HEK293T (cell line): ENCODE measurements at regions not wholly inside any gene's neighbourhood (a gene's known extent, or its start where the extent isn't known, plus 50 kb on each side); places are given as distances from the start of the nearest gene placed in this dataset.

ENCODE experiments used
- ARNT ChIP-seq: fragments of 450-650 bp; IDR thresholded peaks from 2 replicates; pipeline ENCODE4 v1.6.1; 2017; ENCODE audit warnings: mild to moderate bottlenecking
- BHLHE40 ChIP-seq: fragments of 450-650 bp; IDR thresholded peaks from 2 replicates; pipeline ENCODE4 v1.6.1; 2016; ENCODE audit warnings: mild to moderate bottlenecking, moderate library complexity, borderline replicate concordance
- ELF4 ChIP-seq: fragments of 450-650 bp; IDR thresholded peaks from 2 replicates; pipeline ENCODE4 v1.6.1; 2017; ENCODE audit warnings: antibody characterized with exemption
- FOXM1 ChIP-seq: fragments of 450-650 bp; IDR thresholded peaks from 2 replicates; pipeline ENCODE4 v1.6.1; 2017; ENCODE audit warnings: mild to moderate bottlenecking, borderline replicate concordance
- LEF1 ChIP-seq: fragments of 450-650 bp; IDR thresholded peaks from 2 replicates; pipeline ENCODE4 v1.6.1; 2017; ENCODE audit warnings: mild to moderate bottlenecking, borderline replicate concordance
- NFRKB ChIP-seq: fragments of 450-650 bp; IDR thresholded peaks from 2 replicates; pipeline ENCODE4 v1.6.1; 2016; ENCODE audit warnings: mild to moderate bottlenecking, moderate library complexity
- SP1 ChIP-seq: fragments of 450-650 bp; IDR thresholded peaks from 2 replicates; pipeline ENCODE4 v1.6.1; 2017

DNA sequence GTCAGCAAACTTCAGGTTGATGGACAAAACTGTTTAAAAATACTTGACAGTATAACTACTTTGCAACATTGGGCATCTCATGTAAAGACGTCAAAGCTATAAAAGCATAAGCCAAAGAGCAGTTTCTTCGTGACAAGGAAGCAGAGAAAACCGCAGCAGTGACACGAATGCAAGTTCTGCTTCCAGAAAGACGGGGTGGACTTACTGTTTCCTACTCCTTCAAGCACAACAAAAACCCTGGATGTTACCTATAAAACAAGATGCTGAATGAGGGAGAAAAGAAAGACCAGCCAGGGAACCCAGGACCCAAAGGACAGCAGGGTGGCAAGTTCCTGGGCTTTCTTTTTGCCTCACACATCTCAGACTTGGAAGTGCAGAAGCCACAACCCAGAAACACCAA, 98.0 kb downstream of the DLL1 start:
- no peak for TF ChIP-seq BHLHE40
- TF ChIP-seq SP1: no peak
- TF ChIP-seq ELF4: no peak
- no peak for TF ChIP-seq LEF1
- TF ChIP-seq ARNT: no peak
- TF ChIP-seq FOXM1: no peak
- no peak for TF ChIP-seq NFRKB
